Endodermal cell (in vitro differentiated cells): ENCODE measurements at regions not wholly inside any gene's neighbourhood (a gene's known extent, or its start where the extent isn't known, plus 50 kb on each side); places are given as distances from the start of the nearest gene placed in this dataset.

ENCODE experiments used
- DNase-seq: peaks from one replicate; pipeline ENCODE4 v3.0.0-alpha.2; 2017
- H3K27ac ChIP-seq: 2 replicates; pipeline ENCODE4 v1.5.1; 2013; ENCODE audit warnings: mild to moderate bottlenecking, low read depth, low read length, moderate library complexity
- H3K27me3 ChIP-seq: 2 replicates; pipeline ENCODE4 v1.6.1; 2013; ENCODE audit warnings: mild to moderate bottlenecking, low read length, moderate library complexity; ENCODE audit not compliant: insufficient read depth, control insufficient read depth, poor library complexity, severe bottlenecking
- H3K36me3 ChIP-seq: 2 replicates; pipeline ENCODE4 v1.7.0; 2013; ENCODE audit warnings: mild to moderate bottlenecking, low read length, moderate library complexity; ENCODE audit not compliant: control insufficient read depth, insufficient read depth
- H3K4me1 ChIP-seq: one replicate; pipeline ENCODE4 v1.7.0; 2013; ENCODE audit warnings: low read length; ENCODE audit not compliant: control insufficient read depth, insufficient read depth
- H3K4me3 ChIP-seq: 2 replicates; pipeline ENCODE4 v1.5.1; 2013; ENCODE audit warnings: mild to moderate bottlenecking, low read length, moderate library complexity
- H3K9ac ChIP-seq: 2 replicates; pipeline ENCODE4 v1.6.1; 2013; ENCODE audit warnings: mild to moderate bottlenecking, low read length, moderate library complexity; ENCODE audit not compliant: poor library complexity, severe bottlenecking; ENCODE audit errors: extremely low read depth
- H3K9me3 ChIP-seq: 2 replicates; pipeline ENCODE4 v1.6.1; 2013; ENCODE audit warnings: mild to moderate bottlenecking, low read length, moderate library complexity; ENCODE audit not compliant: control insufficient read depth
- H3K27ac Mint-ChIP-seq: 2 replicates; pipeline ENCODE4 v1.8.0; 2020; ENCODE audit warnings: mixed read lengths
- H3K27me3 Mint-ChIP-seq: 2 replicates; pipeline ENCODE4 v1.8.0; 2021; ENCODE audit warnings: mild to moderate bottlenecking, mixed read lengths; ENCODE audit not compliant: insufficient read depth
- H3K36me3 Mint-ChIP-seq: 2 replicates; pipeline ENCODE4 v1.8.0; 2020; ENCODE audit warnings: low read depth, mixed read lengths
- H3K4me1 Mint-ChIP-seq: 2 replicates; pipeline ENCODE4 v1.8.0; 2020; ENCODE audit warnings: mixed read lengths
- H3K4me3 Mint-ChIP-seq: 2 replicates; pipeline ENCODE4 v1.8.0; 2020; ENCODE audit warnings: mild to moderate bottlenecking, moderate library complexity, mixed read lengths
- H3K9me3 Mint-ChIP-seq: 2 replicates; pipeline ENCODE4 v1.8.0; 2020; ENCODE audit warnings: mild to moderate bottlenecking, mixed read lengths
- WGBS, 2 experiments: methylation state at CpG; one replicate each; pipeline versions ENCODE4 v1.1.5 to v1.1.7; 2013; ENCODE audit warnings: missing lambda C conversion rate in 2 of 2, mixed read lengths in 1 of 2; ENCODE audit not compliant: insufficient coverage in 1 of 2, insufficient read length in 1 of 2; 5-methylcytosine and 5-hydroxymethylcytosine counted together
- TF ChIP-seq, protein P1 (sequence below): fragments of 200-600 bp; sonication (generic); conservative IDR thresholded peaks from 2 replicates; pipeline ENCODE4 v1.5.0; 2021; ENCODE audit warnings: antibody characterized with exemption, mild to moderate bottlenecking

GRCh38 chr3:124275412-124275811, 283.5 kb upstream of the ROPN1 start:
- Histone ChIP-seq H3K36me3 (no peaks in the 10 kb centered on the region), H3K4me1 (no peaks in the 10 kb centered on the region), H3K27ac (no peak overlapping the region), H3K4me3 (no peak overlapping the region), H3K9ac (no peak overlapping the region), H3K9me3 (no peaks in the 10 kb centered on the region), H3K27me3 (no peaks in the 10 kb centered on the region)
- no peak for DNase-seq
- H3K36me3 Mint-ChIP-seq: no peaks in the 10 kb centered on the region
- H3K27ac Mint-ChIP-seq: no peak overlapping the region
- H3K4me1 Mint-ChIP-seq: no peaks in the 10 kb centered on the region
- H3K4me3 Mint-ChIP-seq: no peak overlapping the region
- 100% methylated on average over 1 of the region's 1 CpG; no CpG with 5 or more reads in 1 of the 2 experiments for WGBS, 2 experiments
- TF ChIP-seq, protein P1, sequence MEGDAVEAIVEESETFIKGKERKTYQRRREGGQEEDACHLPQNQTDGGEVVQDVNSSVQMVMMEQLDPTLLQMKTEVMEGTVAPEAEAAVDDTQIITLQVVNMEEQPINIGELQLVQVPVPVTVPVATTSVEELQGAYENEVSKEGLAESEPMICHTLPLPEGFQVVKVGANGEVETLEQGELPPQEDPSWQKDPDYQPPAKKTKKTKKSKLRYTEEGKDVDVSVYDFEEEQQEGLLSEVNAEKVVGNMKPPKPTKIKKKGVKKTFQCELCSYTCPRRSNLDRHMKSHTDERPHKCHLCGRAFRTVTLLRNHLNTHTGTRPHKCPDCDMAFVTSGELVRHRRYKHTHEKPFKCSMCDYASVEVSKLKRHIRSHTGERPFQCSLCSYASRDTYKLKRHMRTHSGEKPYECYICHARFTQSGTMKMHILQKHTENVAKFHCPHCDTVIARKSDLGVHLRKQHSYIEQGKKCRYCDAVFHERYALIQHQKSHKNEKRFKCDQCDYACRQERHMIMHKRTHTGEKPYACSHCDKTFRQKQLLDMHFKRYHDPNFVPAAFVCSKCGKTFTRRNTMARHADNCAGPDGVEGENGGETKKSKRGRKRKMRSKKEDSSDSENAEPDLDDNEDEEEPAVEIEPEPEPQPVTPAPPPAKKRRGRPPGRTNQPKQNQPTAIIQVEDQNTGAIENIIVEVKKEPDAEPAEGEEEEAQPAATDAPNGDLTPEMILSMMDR: no peak
- no peaks in the 10 kb centered on the region for H3K9me3 Mint-ChIP-seq
- peaks cover 13% of the 10 kb centered on the region for H3K27me3 Mint-ChIP-seq

GRCh38 chr3:124276133-124276532, 284.2 kb upstream of the ROPN1 start:
- H3K27me3 Mint-ChIP-seq: peaks cover 12% of the 10 kb centered on the region
- H3K4me3 Mint-ChIP-seq: no peak overlapping the region

GRCh38 chr3:124276539-124277143, 284.7 kb upstream of the ROPN1 start:
- Mint-ChIP-seq H3K27ac (no peak overlapping the region), H3K9me3 (no peaks in the 10 kb centered on the region), H3K36me3 (no peaks in the 10 kb centered on the region), H3K4me1 (no peaks in the 10 kb centered on the region), H3K27me3 (peaks cover 12% of the 10 kb centered on the region), H3K4me3 (no peak overlapping the region)
- H3K36me3 ChIP-seq: no peaks in the 10 kb centered on the region
- no peak overlapping the region for H3K4me3 ChIP-seq
- DNase-seq: no peak
- H3K9me3 ChIP-seq: no peaks in the 10 kb centered on the region
- no peaks in the 10 kb centered on the region for H3K27me3 ChIP-seq
- TF ChIP-seq, protein P1: no peak
- no peaks in the 10 kb centered on the region for H3K4me1 ChIP-seq
- no peak overlapping the region for H3K9ac ChIP-seq
- 97 to 100% methylated on average over 1 to 8 of the region's 8 CpGs for WGBS, 2 experiments
- no peak overlapping the region for H3K27ac ChIP-seq

More at GRCh38 chr3:124276133-124276532, 284.2 kb upstream of the ROPN1 start:
- H3K9me3 Mint-ChIP-seq: no peaks in the 10 kb centered on the region
- H3K4me1 Mint-ChIP-seq: no peaks in the 10 kb centered on the region
- 84 to 91% methylated on average over 3 of the region's 3 CpGs for WGBS, 2 experiments
- no peaks in the 10 kb centered on the region for H3K27me3 ChIP-seq
- no peaks in the 10 kb centered on the region for H3K36me3 ChIP-seq
- TF ChIP-seq, protein P1: no peak
- no peak for DNase-seq
- no peak overlapping the region for H3K9ac ChIP-seq
- H3K27ac ChIP-seq: no peak overlapping the region
- no peaks in the 10 kb centered on the region for H3K9me3 ChIP-seq
- H3K27ac Mint-ChIP-seq: no peak overlapping the region
- H3K36me3 Mint-ChIP-seq: no peaks in the 10 kb centered on the region
- H3K4me1 ChIP-seq: no peaks in the 10 kb centered on the region
- H3K4me3 ChIP-seq: no peak overlapping the region
